Keratinocyte (primary cell): ENCODE measurements at regions not wholly inside any gene's neighbourhood (a gene's known extent, or its start where the extent isn't known, plus 50 kb on each side); places are given as distances from the start of the nearest gene placed in this dataset.

Source experiments
- CTCF ChIP-seq, 3 experiments: IDR thresholded peaks in 1 of 3; conservative IDR thresholded peaks in 1 of 3; optimal IDR thresholded peaks in 1 of 3; 2 replicates in 2 of 3; 3 replicates in 1 of 3; pipeline versions ENCODE3 to v1.5.1; 2011; ENCODE audit warnings: low read length in 3 of 3, mild to moderate bottlenecking in 3 of 3, moderate library complexity in 2 of 3, control low read depth in 1 of 3, inconsistent platforms in 1 of 3; ENCODE audit not compliant: insufficient read depth in 2 of 3; ENCODE audit errors: extremely low read depth in 1 of 3
- EZH2 ChIP-seq: IDR thresholded peaks from one replicate; pipeline ENCODE4 v1.6.1; 2012; ENCODE audit warnings: inconsistent platforms, mild to moderate bottlenecking, low read length, moderate library complexity

GRCh38 chr2:144258154-144258553 is 261.8 kb downstream of the ZEB2 start:
- TF ChIP-seq CTCF (optimal IDR thresholded peaks at IDR 0.05 in 1 of 3, IDR thresholded peaks at IDR 0.05 in 1 of 3, conservative IDR thresholded peaks at IDR 0.05 in 1 of 3; ENCODE audit: extremely low read depth in 1 of 3, insufficient read depth in 2 of 3, low read length in 3 of 3) (no peak), EZH2 (no peak)
